ENCODE measurements at regions not wholly inside any gene's neighbourhood (a gene's known extent, or its start where the extent isn't known, plus 50 kb on each side); places are given as distances from the start of the nearest gene placed in this dataset.

- peaks cover 26% of the 10 kb centered on the region for H3K27me3 Mint-ChIP-seq (ENCODE audit: low read depth, unreplicated experiment)
- no peak for FAIRE-seq
Measured at GRCh38 chr1:181295217-181295616, 188.1 kb upstream of the CACNA1E start.

GRCh38 chr1:181296180-181296579 is 187.1 kb upstream of the CACNA1E start:
- Histone ChIP-seq H3K27ac (ENCODE audit: low read depth, low read length) (no peak overlapping the region), H3K4me2 (ENCODE audit: low read length) (no peak overlapping the region), H3K4me3 (ENCODE audit: insufficient read depth, low read depth, low read length) (no peak overlapping the region), H3K9me3 (ENCODE audit: insufficient read depth, low read depth, low read length) (no peaks in the 10 kb centered on the region), H2AFZ (ENCODE audit: low read depth, low read length) (no peak overlapping the region), H3K4me1 (ENCODE audit: insufficient read depth, low read length) (no peaks in the 10 kb centered on the region), H3K9ac (ENCODE audit: low read length) (no peak overlapping the region), H4K20me1 (ENCODE audit: insufficient read depth, low read length) (no peaks in the 10 kb centered on the region), H3K79me2 (ENCODE audit: insufficient read depth, low read length) (no peaks in the 10 kb centered on the region), H3K36me3 (ENCODE audit: insufficient read depth, low read length) (no peaks in the 10 kb centered on the region), H3K27me3 (ENCODE audit: insufficient read depth, low read length) (no peaks in the 10 kb centered on the region)
- no peak overlapping the region for H3K27ac Mint-ChIP-seq (ENCODE audit: unreplicated experiment)
- H3K36me3 Mint-ChIP-seq (ENCODE audit: low read depth, unreplicated experiment) = no peaks in the 10 kb centered on the region
- peaks cover 26% of the 10 kb centered on the region for H3K27me3 Mint-ChIP-seq (ENCODE audit: low read depth, unreplicated experiment)
- no peaks in the 10 kb centered on the region for H3K4me1 Mint-ChIP-seq (ENCODE audit: low read depth, unreplicated experiment)
- no peak for FAIRE-seq
- H3K9me3 Mint-ChIP-seq (ENCODE audit: unreplicated experiment) = no peaks in the 10 kb centered on the region
- DNase-seq (ENCODE audit: low read depth) = no peak
- TF ChIP-seq CTCF (IDR thresholded peaks at IDR 0.05; ENCODE audit: insufficient read depth, low read depth, low read length) (no peak), EZH2 (IDR thresholded peaks at IDR 0.05; ENCODE audit: insufficient read depth, low read length) (no peak)
- H3K4me3 Mint-ChIP-seq (ENCODE audit: unreplicated experiment) = no peak overlapping the region

More at GRCh38 chr1:181295217-181295616, 188.1 kb upstream of the CACNA1E start:
- Mint-ChIP-seq H3K4me3 (ENCODE audit: unreplicated experiment) (no peak overlapping the region), H3K27ac (ENCODE audit: unreplicated experiment) (no peak overlapping the region), H3K36me3 (ENCODE audit: low read depth, unreplicated experiment) (no peaks in the 10 kb centered on the region), H3K9me3 (ENCODE audit: unreplicated experiment) (no peaks in the 10 kb centered on the region), H3K4me1 (ENCODE audit: low read depth, unreplicated experiment) (no peaks in the 10 kb centered on the region)
- Histone ChIP-seq H3K4me1 (ENCODE audit: insufficient read depth, low read length) (no peaks in the 10 kb centered on the region), H3K36me3 (ENCODE audit: insufficient read depth, low read length) (no peaks in the 10 kb centered on the region), H2AFZ (ENCODE audit: low read depth, low read length) (no peak overlapping the region), H3K27ac (ENCODE audit: low read depth, low read length) (no peak overlapping the region), H3K4me3 (ENCODE audit: insufficient read depth, low read depth, low read length) (no peak overlapping the region), H3K9ac (ENCODE audit: low read length) (no peak overlapping the region), H3K27me3 (ENCODE audit: insufficient read depth, low read length) (no peaks in the 10 kb centered on the region), H3K9me3 (ENCODE audit: insufficient read depth, low read depth, low read length) (no peaks in the 10 kb centered on the region), H4K20me1 (ENCODE audit: insufficient read depth, low read length) (no peaks in the 10 kb centered on the region), H3K4me2 (ENCODE audit: low read length) (no peak overlapping the region), H3K79me2 (ENCODE audit: insufficient read depth, low read length) (no peaks in the 10 kb centered on the region)
- no peak for TF ChIP-seq CTCF (IDR thresholded peaks at IDR 0.05; ENCODE audit: insufficient read depth, low read depth, low read length)
- TF ChIP-seq EZH2 (IDR thresholded peaks at IDR 0.05; ENCODE audit: insufficient read depth, low read length) = no peak
- DNase-seq (ENCODE audit: low read depth) = no peak

- Histone ChIP-seq H3K27me3 (ENCODE audit: insufficient read depth, low read length) (no peaks in the 10 kb centered on the region), H3K79me2 (ENCODE audit: insufficient read depth, low read length) (no peaks in the 10 kb centered on the region), H3K36me3 (ENCODE audit: insufficient read depth, low read length) (no peaks in the 10 kb centered on the region), H3K4me3 (ENCODE audit: insufficient read depth, low read depth, low read length) (no peak overlapping the region), H3K9me3 (ENCODE audit: insufficient read depth, low read depth, low read length) (no peaks in the 10 kb centered on the region), H3K27ac (ENCODE audit: low read depth, low read length) (no peak overlapping the region), H3K9ac (ENCODE audit: low read length) (no peak overlapping the region), H2AFZ (ENCODE audit: low read depth, low read length) (no peak overlapping the region), H3K4me2 (ENCODE audit: low read length) (no peak overlapping the region), H3K4me1 (ENCODE audit: insufficient read depth, low read length) (no peaks in the 10 kb centered on the region), H4K20me1 (ENCODE audit: insufficient read depth, low read length) (no peaks in the 10 kb centered on the region)
- H3K4me3 Mint-ChIP-seq (ENCODE audit: unreplicated experiment) = no peak overlapping the region
- DNase-seq (ENCODE audit: low read depth) = no peak
- H3K36me3 Mint-ChIP-seq (ENCODE audit: low read depth, unreplicated experiment) = no peaks in the 10 kb centered on the region
- FAIRE-seq = no peak
- H3K4me1 Mint-ChIP-seq (ENCODE audit: low read depth, unreplicated experiment) = peaks cover 2% of the 10 kb centered on the region
- H3K27ac Mint-ChIP-seq (ENCODE audit: unreplicated experiment) = no peak overlapping the region
- H3K27me3 Mint-ChIP-seq (ENCODE audit: low read depth, unreplicated experiment) = peaks cover 18% of the 10 kb centered on the region
- TF ChIP-seq CTCF (IDR thresholded peaks at IDR 0.05; ENCODE audit: insufficient read depth, low read depth, low read length) (no peak), EZH2 (IDR thresholded peaks at IDR 0.05; ENCODE audit: insufficient read depth, low read length) (no peak)
- H3K9me3 Mint-ChIP-seq (ENCODE audit: unreplicated experiment) = peaks cover 1% of the 10 kb centered on the region
Measured at GRCh38 chr1:181308098-181308497, 175.2 kb upstream of the CACNA1E start.
